Endothelial cell of umbilical vein (primary cell): ENCODE measurements at regions not wholly inside any gene's neighbourhood (a gene's known extent, or its start where the extent isn't known, plus 50 kb on each side); places are given as distances from the start of the nearest gene placed in this dataset.

Experiments used
- CTCF ChIP-seq, 2 donors: IDR thresholded peaks; 1 replicate in 1 of 2; 2 replicates in 1 of 2; pipeline ENCODE4 v1.5.1; 2011; ENCODE audit warnings: low read length in 2 of 2, mild to moderate bottlenecking in 2 of 2, moderate library complexity in 2 of 2, control low read depth in 1 of 2, inconsistent platforms in 1 of 2, low read depth in 1 of 2; ENCODE audit not compliant: insufficient read depth in 1 of 2; ENCODE audit errors: extremely low read depth in 1 of 2
- FOS ChIP-seq: IDR thresholded peaks from 2 replicates; pipeline ENCODE4 v1.6.1; 2011; ENCODE audit warnings: mild to moderate bottlenecking, low read length, moderate library complexity, borderline replicate concordance; ENCODE audit not compliant: insufficient read depth
- GATA2 ChIP-seq: IDR thresholded peaks from 2 replicates; pipeline ENCODE4 v1.7.0; 2011; ENCODE audit warnings: low read depth, mild to moderate bottlenecking, moderate library complexity, mixed read lengths, low read length; ENCODE audit not compliant: insufficient read length, insufficient read depth
- MYC ChIP-seq: IDR thresholded peaks from one replicate; pipeline ENCODE4 v1.6.1; 2011; ENCODE audit warnings: mild to moderate bottlenecking, low read depth, low read length
- POLR2A ChIP-seq: IDR thresholded peaks from 2 replicates; pipeline ENCODE4 v1.6.1; 2012; ENCODE audit warnings: low read depth, mild to moderate bottlenecking, control low read depth, low read length
- POLR2AphosphoS5 ChIP-seq: IDR thresholded peaks from 2 replicates; pipeline ENCODE4 v1.6.1; 2012; ENCODE audit warnings: low read depth, mild to moderate bottlenecking, control low read depth, low read length, moderate library complexity; ENCODE audit not compliant: insufficient read depth

GRCh38 chr16:35747658-35748455 lies 2288.4 kb downstream of the TP53TG3F start:
- no peak for TF ChIP-seq POLR2A
- no peak for TF ChIP-seq CTCF (IDR thresholded peaks at IDR 0.05; ENCODE audit: extremely low read depth in 1 of 2, insufficient read depth in 1 of 2, low read depth in 1 of 2, low read length in 2 of 2)
- no peak for TF ChIP-seq GATA2
- TF ChIP-seq MYC = no peak
- no peak for TF ChIP-seq POLR2AphosphoS5
- no peak for TF ChIP-seq FOS
